Calu3 (cell line): ENCODE measurements at regions not wholly inside any gene's neighbourhood (a gene's known extent, or its start where the extent isn't known, plus 50 kb on each side); places are given as distances from the start of the nearest gene placed in this dataset.

Experiments used
- BruUV-seq: library from RNA; stranded (reverse); fragments of 400-500 nt; replicated peaks from 2 replicates; lab custom pipeline; 2021; lab: Mats Ljungman, UMichigan
- CTCF ChIA-PET: fragments of 300-600 bp; sonication (Branson Sonifier 250); formaldehyde crosslinking; loops from one replicate; lab custom pipeline; 2022; ENCODE audit warnings: antibody characterized with exemption; lab: Charles Lee
- DNase-seq: peaks from one replicate; pipeline ENCODE4 v3.0.0; 2022
- H3K27ac Mint-ChIP-seq: one replicate; pipeline ENCODE4 v1.8.0; 2022; ENCODE audit warnings: mixed read lengths; ENCODE audit not compliant: unreplicated experiment
- H3K27me3 Mint-ChIP-seq: one replicate; pipeline ENCODE4 v1.8.0; 2022; ENCODE audit warnings: mixed read lengths; ENCODE audit not compliant: unreplicated experiment
- H3K36me3 Mint-ChIP-seq: one replicate; pipeline ENCODE4 v1.8.0; 2022; ENCODE audit warnings: mild to moderate bottlenecking, moderate library complexity, mixed read lengths; ENCODE audit not compliant: insufficient read depth, unreplicated experiment
- H3K4me1 Mint-ChIP-seq: one replicate; pipeline ENCODE4 v1.8.0; 2022; ENCODE audit warnings: mild to moderate bottlenecking, low read depth, mixed read lengths; ENCODE audit not compliant: unreplicated experiment
- H3K4me3 Mint-ChIP-seq: one replicate; pipeline ENCODE4 v1.8.0; 2022; ENCODE audit warnings: mild to moderate bottlenecking, low read depth, moderate library complexity, mixed read lengths; ENCODE audit not compliant: unreplicated experiment
- H3K9me3 Mint-ChIP-seq: one replicate; pipeline ENCODE4 v1.8.0; 2022; ENCODE audit warnings: low read depth, mixed read lengths; ENCODE audit not compliant: unreplicated experiment
- intact Hi-C: fragments of 100-400 bp; cut with micrococcal nuclease; formaldehyde crosslinking; loops from one replicate; pipeline ENCODE4 v1.10.0; 2022; ENCODE audit not compliant: unreplicated experiment
- TF ChIP-seq, protein P1 (sequence below): fragments of 200-600 bp; IDR thresholded peaks from one replicate; pipeline ENCODE4 v1.8.0; 2022; ENCODE audit warnings: antibody characterized with exemption; ENCODE audit not compliant: unreplicated experiment

DNA sequence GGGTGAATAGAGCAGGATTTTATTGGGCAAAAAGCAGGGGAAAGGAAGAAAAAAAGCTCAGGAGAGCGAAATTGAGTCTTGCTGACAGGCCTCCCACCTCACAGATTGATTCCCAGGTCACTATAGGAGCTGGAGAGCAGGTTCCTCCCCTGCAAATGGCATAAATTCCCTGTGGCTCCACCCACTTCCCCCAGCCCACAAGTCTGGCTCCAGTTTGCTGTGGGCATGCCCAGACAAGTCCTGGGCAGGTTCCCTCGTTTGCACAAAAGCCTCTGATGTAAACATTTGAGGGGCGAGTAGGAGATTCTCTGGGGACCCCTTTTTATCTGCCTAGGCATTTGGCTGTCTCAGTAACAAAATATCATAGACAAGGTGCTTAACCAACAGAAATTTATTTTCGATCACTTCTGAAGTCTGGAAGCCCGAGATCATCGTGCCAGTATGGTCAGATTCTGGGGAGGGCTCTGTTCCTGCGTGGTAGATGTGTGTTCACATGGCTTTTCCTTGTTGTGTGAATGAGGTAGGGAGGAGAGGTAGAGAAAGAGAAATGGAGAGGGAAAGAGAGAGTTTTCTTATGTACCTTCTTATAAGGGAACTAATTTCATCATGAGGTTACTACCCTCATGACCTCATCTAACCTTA lies 614.5 kb downstream of the MAT2B start:
- BruUV-seq = no TSS peak
- H3K27ac Mint-ChIP-seq = no peak overlapping the region
- DNase-seq = peak; percentile 71
- H3K27me3 Mint-ChIP-seq = no peaks in the 10 kb centered on the region
- CTCF ChIA-PET = interaction anchor here (0.6 to 0.9 kb wide), 2 partner anchors 9 to 69 kb away, joined by 3 to 5 read pairs; no protein-coding TSS in a partner anchor
- peaks cover 14% of the 10 kb centered on the region for H3K4me1 Mint-ChIP-seq
- no peaks in the 10 kb centered on the region for H3K36me3 Mint-ChIP-seq
- no peak overlapping the region for H3K4me3 Mint-ChIP-seq
- H3K9me3 Mint-ChIP-seq = no peaks in the 10 kb centered on the region
- intact Hi-C loops = no loop called here
- TF ChIP-seq, protein P1, sequence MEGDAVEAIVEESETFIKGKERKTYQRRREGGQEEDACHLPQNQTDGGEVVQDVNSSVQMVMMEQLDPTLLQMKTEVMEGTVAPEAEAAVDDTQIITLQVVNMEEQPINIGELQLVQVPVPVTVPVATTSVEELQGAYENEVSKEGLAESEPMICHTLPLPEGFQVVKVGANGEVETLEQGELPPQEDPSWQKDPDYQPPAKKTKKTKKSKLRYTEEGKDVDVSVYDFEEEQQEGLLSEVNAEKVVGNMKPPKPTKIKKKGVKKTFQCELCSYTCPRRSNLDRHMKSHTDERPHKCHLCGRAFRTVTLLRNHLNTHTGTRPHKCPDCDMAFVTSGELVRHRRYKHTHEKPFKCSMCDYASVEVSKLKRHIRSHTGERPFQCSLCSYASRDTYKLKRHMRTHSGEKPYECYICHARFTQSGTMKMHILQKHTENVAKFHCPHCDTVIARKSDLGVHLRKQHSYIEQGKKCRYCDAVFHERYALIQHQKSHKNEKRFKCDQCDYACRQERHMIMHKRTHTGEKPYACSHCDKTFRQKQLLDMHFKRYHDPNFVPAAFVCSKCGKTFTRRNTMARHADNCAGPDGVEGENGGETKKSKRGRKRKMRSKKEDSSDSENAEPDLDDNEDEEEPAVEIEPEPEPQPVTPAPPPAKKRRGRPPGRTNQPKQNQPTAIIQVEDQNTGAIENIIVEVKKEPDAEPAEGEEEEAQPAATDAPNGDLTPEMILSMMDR = no peak

DNA sequence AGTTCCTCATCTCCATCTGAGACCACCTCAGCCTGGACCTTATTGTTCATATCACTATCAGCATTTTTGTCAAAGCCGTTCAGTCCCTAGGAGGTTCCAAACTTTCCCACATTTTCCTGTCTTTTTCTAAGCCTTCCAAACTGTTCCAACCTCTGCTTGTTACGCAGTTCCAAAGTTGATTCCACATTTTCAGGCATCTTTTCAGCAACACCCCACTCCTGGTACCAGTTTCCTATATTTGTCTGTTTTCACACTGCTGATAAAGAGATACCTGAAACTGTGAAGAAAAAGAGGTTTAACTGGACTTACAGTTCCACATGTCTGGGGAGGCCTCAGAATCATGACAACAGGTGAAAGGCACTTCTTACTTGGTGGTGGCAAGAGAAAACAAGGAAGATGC lies 622.1 kb downstream of the MAT2B start:
- no peak for DNase-seq
- H3K36me3 Mint-ChIP-seq = no peaks in the 10 kb centered on the region
- H3K4me1 Mint-ChIP-seq = no peaks in the 10 kb centered on the region
- no peak overlapping the region for H3K27ac Mint-ChIP-seq
- TF ChIP-seq, protein P1 = no peak
- H3K9me3 Mint-ChIP-seq = peaks cover 15% of the 10 kb centered on the region
- no peak overlapping the region for H3K4me3 Mint-ChIP-seq
- CTCF ChIA-PET = no interaction called here
- H3K27me3 Mint-ChIP-seq = no peaks in the 10 kb centered on the region
- intact Hi-C loops = no loop called here
- BruUV-seq = no TSS peak

DNA sequence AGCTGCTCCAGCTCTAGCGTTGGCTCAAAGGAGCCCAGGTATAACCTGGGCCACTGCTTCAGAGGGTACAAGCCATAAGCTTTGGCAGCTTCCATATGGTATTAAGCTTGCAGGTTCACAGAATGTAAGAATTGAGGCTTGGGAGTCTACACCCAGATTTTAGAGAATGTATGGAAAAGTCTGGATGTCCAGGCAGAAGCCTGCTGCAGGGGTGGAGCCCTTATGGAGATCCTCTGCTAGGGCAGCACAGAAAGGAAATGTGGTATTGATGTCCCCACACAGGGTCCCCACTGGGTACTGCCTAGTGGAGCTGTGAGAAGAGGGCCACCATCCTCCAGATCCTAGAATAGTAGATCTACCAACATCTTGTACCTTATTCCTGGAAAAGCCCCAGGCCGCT lies 626.9 kb downstream of the MAT2B start:
- Mint-ChIP-seq H3K4me3 (no peak overlapping the region), H3K9me3 (peaks cover 15% of the 10 kb centered on the region), H3K4me1 (no peaks in the 10 kb centered on the region), H3K27ac (no peak overlapping the region), H3K27me3 (no peaks in the 10 kb centered on the region), H3K36me3 (no peaks in the 10 kb centered on the region)
- CTCF ChIA-PET = no interaction called here
- TF ChIP-seq, protein P1 = no peak
- no peak for DNase-seq
- intact Hi-C loops = no loop called here
- BruUV-seq = no TSS peak

DNA sequence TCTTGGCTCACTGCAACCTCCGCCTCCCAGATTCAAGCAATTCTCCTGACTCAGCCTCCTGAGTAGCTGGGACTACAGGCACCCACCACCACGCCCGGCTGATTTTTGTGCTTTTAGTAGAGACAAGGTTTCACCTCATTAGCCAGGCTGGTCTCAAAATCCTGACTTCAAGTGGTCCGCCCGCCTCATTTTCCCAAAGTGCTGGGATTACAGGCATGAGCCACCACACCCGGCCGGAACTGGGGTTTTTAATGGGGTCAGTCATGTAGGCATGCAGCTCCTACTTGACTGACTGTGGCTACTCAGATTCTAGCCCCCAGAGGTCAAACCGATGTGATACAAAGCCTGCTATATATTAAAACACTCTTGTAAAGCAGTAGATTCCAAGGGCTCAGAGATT lies 631.7 kb downstream of the MAT2B start:
- no peak overlapping the region for H3K27ac Mint-ChIP-seq
- H3K4me3 Mint-ChIP-seq = no peak overlapping the region
- BruUV-seq = no TSS peak
- no peaks in the 10 kb centered on the region for H3K9me3 Mint-ChIP-seq
- TF ChIP-seq, protein P1 = no peak
- H3K4me1 Mint-ChIP-seq = no peaks in the 10 kb centered on the region
- DNase-seq = no peak
- no peaks in the 10 kb centered on the region for H3K27me3 Mint-ChIP-seq
- H3K36me3 Mint-ChIP-seq = no peaks in the 10 kb centered on the region
- CTCF ChIA-PET = no interaction called here
- intact Hi-C loops = no loop called here
